HFFc6 (cell line): ENCODE measurements at regions not wholly inside any gene's neighbourhood (a gene's known extent, or its start where the extent isn't known, plus 50 kb on each side); places are given as distances from the start of the nearest gene placed in this dataset.

Experiments used
- DNase-seq: peaks from one replicate; pipeline ENCODE4 v3.0.0-alpha.2; 2018
- H3K27ac Mint-ChIP-seq: 2 replicates; pipeline ENCODE4 v1.8.0; 2020; ENCODE audit warnings: mild to moderate bottlenecking, mixed read lengths
- H3K27me3 Mint-ChIP-seq: 2 replicates; pipeline ENCODE4 v1.8.0; 2021; ENCODE audit warnings: mild to moderate bottlenecking, moderate library complexity, mixed read lengths; ENCODE audit not compliant: insufficient read depth
- H3K36me3 Mint-ChIP-seq: 2 replicates; pipeline ENCODE4 v1.8.0; 2021; ENCODE audit warnings: low read depth, mixed read lengths
- H3K4me1 Mint-ChIP-seq: 2 replicates; pipeline ENCODE4 v1.8.0; 2020; ENCODE audit warnings: low read depth, mixed read lengths
- H3K4me3 Mint-ChIP-seq: 2 replicates; pipeline ENCODE4 v1.8.0; 2020; ENCODE audit warnings: mild to moderate bottlenecking, moderate library complexity, mixed read lengths
- H3K9me3 Mint-ChIP-seq: 2 replicates; pipeline ENCODE4 v1.8.0; 2020; ENCODE audit warnings: mild to moderate bottlenecking, mixed read lengths
- CTCF ChIP-seq: fragments of 200-600 bp; sonication (generic); IDR thresholded peaks from 2 replicates; pipeline ENCODE4 v1.5.0; 2021; ENCODE audit warnings: antibody characterized with exemption, mild to moderate bottlenecking

DNA sequence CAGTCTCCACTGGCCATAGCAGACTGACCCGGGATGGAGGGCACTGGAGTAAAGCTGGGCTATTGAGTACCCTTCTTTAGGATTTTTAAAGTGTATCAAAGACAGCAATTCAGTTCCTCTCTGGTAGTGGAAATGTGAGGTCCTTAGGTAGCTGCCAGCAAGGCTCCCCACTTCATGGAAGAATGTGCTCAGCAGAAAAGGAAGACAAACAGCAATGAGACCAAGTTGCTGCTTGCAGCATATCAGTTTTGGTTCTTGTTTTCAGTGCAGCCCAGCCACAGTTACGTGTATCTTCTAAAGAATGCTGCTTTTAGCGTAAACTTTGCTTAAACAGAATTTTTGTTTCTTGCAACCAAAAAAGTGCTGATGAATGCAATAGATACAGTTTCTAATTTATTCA lies 374.0 kb upstream of the CBLB start:
- Mint-ChIP-seq H3K36me3 (no peaks in the 10 kb centered on the region), H3K27ac (no peak overlapping the region), H3K9me3 (no peaks in the 10 kb centered on the region), H3K4me1 (no peaks in the 10 kb centered on the region), H3K4me3 (no peak overlapping the region), H3K27me3 (no peaks in the 10 kb centered on the region)
- TF ChIP-seq CTCF, result no peak
- no peak for DNase-seq

DNA sequence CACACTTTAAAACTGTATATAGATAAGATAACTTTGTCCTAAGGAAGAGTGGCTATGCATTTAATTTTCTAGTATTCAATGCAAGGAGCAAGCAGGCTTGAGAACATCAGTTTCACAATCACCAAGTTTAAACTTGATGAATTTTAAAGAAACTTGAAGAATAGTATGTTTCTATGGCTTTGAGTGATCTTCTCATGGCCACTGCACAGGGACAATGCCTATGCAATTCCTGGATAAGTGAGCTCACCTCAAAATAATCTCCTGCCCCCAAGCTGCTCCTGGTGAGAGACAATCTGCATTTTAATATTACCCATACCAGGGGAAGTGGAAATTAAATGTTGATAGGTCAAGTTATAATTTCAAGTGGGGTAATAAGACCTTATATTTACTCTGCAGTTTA lies 376.6 kb upstream of the CBLB start:
- TF ChIP-seq CTCF, result no peak
- Mint-ChIP-seq H3K27me3 (no peaks in the 10 kb centered on the region), H3K4me1 (peaks cover 20% of the 10 kb centered on the region; the same call in 1 of the 2 replicates), H3K27ac (no peak overlapping the region), H3K36me3 (no peaks in the 10 kb centered on the region; the same call in 1 of the 2 replicates), H3K9me3 (no peaks in the 10 kb centered on the region), H3K4me3 (no peak overlapping the region)
- DNase-seq, result no peak

DNA sequence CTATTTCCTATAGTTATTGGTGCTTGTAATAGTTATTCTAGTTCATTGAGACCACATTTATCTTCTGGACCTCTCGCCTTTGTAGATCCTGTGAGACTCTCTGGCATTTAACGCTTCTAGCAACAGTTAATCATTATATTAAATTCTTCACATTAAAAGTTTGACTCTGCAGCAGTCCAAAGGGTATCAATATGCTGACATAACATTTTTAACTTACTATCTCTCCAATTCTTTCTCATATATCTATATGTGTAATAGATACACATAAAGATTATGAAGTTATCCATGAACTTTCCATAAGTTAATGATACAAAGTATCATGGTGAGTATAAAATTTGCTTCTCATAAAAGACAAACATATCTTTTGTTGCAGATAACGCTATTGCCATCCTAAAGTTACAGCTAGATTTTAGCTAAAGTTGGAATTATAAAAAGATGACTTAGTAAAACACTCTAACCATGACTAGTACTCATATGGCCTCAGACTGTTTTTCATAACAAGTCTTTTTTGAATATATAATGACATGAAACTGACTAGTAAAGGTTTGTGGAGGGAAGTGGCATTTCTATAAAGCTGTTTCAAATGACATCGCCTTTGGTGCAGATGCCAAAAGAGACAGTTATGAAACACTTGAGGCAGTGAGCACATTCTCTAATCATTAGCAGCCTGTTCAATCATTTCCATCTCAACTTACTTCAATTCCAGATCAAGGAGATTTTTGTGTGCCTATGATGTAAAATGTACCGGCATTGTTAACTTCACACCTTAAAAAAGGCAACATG lies 379.3 kb upstream of the CBLB start:
- Mint-ChIP-seq H3K4me3 (no peak overlapping the region), H3K9me3 (no peaks in the 10 kb centered on the region; the same call in 1 of the 2 replicates), H3K4me1 (peaks cover 20% of the 10 kb centered on the region; the same call in 1 of the 2 replicates), H3K27me3 (no peaks in the 10 kb centered on the region), H3K27ac (no peak overlapping the region), H3K36me3 (peaks cover 9% of the 10 kb centered on the region)
- TF ChIP-seq CTCF, result no peak
- DNase-seq, result no peak

DNA sequence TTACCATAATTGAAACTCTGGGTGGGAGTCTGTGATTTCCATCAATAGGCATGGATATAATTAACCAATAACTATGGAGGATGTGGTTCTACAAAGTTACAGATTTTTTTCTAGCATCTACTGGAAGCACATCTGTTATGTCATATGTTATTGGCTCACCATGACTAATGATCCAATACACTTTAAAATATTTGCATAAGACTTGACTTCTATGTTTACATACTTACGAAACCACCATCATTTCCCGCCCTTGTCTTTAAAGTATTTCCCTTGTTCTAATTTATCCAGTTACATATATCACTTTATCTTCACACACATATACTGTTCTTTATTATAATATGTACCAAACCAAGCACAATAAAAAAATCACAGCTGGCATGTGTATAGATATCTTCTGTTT lies 380.3 kb upstream of the CBLB start:
- no peaks in the 10 kb centered on the region for H3K27me3 Mint-ChIP-seq
- H3K9me3 Mint-ChIP-seq, result no peaks in the 10 kb centered on the region; the same call in 1 of the 2 replicates

GRCh38 chr3:106249981-106250380 lies 381.2 kb upstream of the CBLB start:
- no peaks in the 10 kb centered on the region; the same call in 1 of the 2 replicates for H3K9me3 Mint-ChIP-seq
- no peak for DNase-seq
- no peak overlapping the region for H3K4me3 Mint-ChIP-seq
- H3K4me1 Mint-ChIP-seq, result peaks cover 20% of the 10 kb centered on the region; the same call in 1 of the 2 replicates
- H3K36me3 Mint-ChIP-seq, result peaks cover 9% of the 10 kb centered on the region
- no peaks in the 10 kb centered on the region for H3K27me3 Mint-ChIP-seq
- no peak for TF ChIP-seq CTCF
- H3K27ac Mint-ChIP-seq, result no peak overlapping the region

More for the DNA sequence above, 380.3 kb upstream of the CBLB start:
- no peak for TF ChIP-seq CTCF
- DNase-seq, result no peak
- H3K36me3 Mint-ChIP-seq, result peaks cover 9% of the 10 kb centered on the region
- H3K27ac Mint-ChIP-seq, result no peak overlapping the region
- H3K4me3 Mint-ChIP-seq, result no peak overlapping the region
- H3K4me1 Mint-ChIP-seq, result peaks cover 20% of the 10 kb centered on the region; the same call in 1 of the 2 replicates
